ENCODE measurements at regions not wholly inside any gene's neighbourhood (a gene's known extent, or its start where the extent isn't known, plus 50 kb on each side); places are given as distances from the start of the nearest gene placed in this dataset.

DNA sequence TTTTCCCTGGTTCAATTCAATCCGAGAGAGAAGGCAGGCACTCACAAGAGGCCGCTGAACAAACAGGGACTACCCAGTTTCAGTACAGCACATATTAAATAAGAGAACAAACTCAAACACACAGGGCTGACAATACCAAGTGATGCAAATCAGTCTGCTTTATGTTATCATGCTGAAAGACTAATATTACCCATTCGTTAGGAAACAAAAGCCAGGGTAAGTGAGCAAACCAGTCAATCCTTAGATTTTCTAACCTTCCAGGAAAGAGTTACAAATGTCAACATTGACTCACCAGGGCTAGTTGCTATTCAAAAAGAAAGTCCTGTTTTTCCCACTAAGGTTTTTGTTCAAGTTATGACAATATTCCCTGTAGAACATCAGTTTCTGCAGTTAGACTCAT lies 246.2 kb downstream of the C12orf42 start:
- DNase-seq (ENCODE audit: low read depth, low spot score) (no peak), ATAC-seq (no peak)
- no peak overlapping the region for H3K9ac ChIP-seq (ENCODE audit: low read length)
- no peak overlapping the region for H3K4me3 ChIP-seq (replicated peaks in 1 of 2; ENCODE audit: low read depth in 1 of 2, low read length in 2 of 2)
- CTCF ChIA-PET: no interaction called here
- H3K9me2 ChIP-seq (ENCODE audit: insufficient read depth): no peaks in the 10 kb centered on the region
- no peaks in the 10 kb centered on the region for H3K4me1 ChIP-seq (ENCODE audit: control insufficient read depth in 1 of 2, insufficient read depth in 2 of 2, low read length in 2 of 2)
- no peak overlapping the region for H3K4me2 ChIP-seq (ENCODE audit: low read length)
- no peaks in the 10 kb centered on the region for H3K79me2 ChIP-seq (ENCODE audit: insufficient read depth, low read length)
- TF ChIP-seq JUND (IDR thresholded peaks at IDR 0.05) (no peak), CEBPB (IDR thresholded peaks at IDR 0.05; ENCODE audit: low read depth) (no peak)
- RAD21 ChIA-PET (ENCODE audit: low non-redundant PET in 1 of 2, low total read pairs in 2 of 2, uncharacterized antibody in 2 of 2, unreplicated experiment in 2 of 2): no interaction called here
- H2AFZ ChIP-seq (ENCODE audit: low read depth, low read length, poor library complexity, severe bottlenecking): no peak overlapping the region
- no peaks in the 10 kb centered on the region for H3K36me3 ChIP-seq (ENCODE audit: control insufficient read depth in 1 of 2, insufficient read depth in 2 of 2, low read length in 2 of 2)
- no peak overlapping the region for H3K27ac ChIP-seq (ENCODE audit: low read depth, low read length)
- POLR2A ChIA-PET: no interaction called here
- H4K20me1 ChIP-seq (ENCODE audit: insufficient read depth): no peaks in the 10 kb centered on the region
- H3K27me3 ChIP-seq (ENCODE audit: insufficient read depth, low read length): peaks cover 9% of the 10 kb centered on the region; the same call in 1 of the 2 replicates
- no TSS peak for BruUV-seq (replicated peaks)
- intact Hi-C loops (cut with micrococcal nuclease): no loop called here
- H3K9me3 ChIP-seq (ENCODE audit: control insufficient read depth in 1 of 2, insufficient read depth in 1 of 2, low read depth in 1 of 2, low read length in 2 of 2): no peaks in the 10 kb centered on the region

DNA sequence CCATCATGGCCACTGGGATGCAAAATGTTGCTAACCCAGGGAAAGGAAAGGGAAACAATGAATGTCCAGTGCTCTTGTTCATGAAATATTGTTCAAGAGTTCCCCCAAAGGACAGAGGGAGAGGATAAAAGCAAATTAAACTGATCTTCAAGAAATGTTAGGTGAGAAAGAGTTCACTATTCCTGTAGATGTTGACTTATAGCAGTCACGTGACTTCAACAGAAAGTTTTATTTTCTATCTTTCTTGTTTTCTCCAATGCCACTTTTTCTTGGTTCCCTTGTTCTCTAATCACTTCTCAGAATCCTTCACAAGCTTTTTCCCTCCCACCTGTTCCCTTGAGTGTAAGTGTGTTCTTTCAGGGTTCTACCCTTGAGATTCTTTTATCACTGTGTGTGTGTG lies 245.3 kb downstream of the C12orf42 start:
- no peaks in the 10 kb centered on the region for H4K20me1 ChIP-seq (ENCODE audit: insufficient read depth)
- ATAC-seq (no peak), DNase-seq (ENCODE audit: low read depth, low spot score) (no peak)
- H3K27ac ChIP-seq (ENCODE audit: low read depth, low read length): no peak overlapping the region
- no peak overlapping the region for H3K9ac ChIP-seq (ENCODE audit: low read length)
- H3K79me2 ChIP-seq (ENCODE audit: insufficient read depth, low read length): no peaks in the 10 kb centered on the region
- no peaks in the 10 kb centered on the region for H3K9me3 ChIP-seq (ENCODE audit: control insufficient read depth in 1 of 2, insufficient read depth in 1 of 2, low read depth in 1 of 2, low read length in 2 of 2)
- no peaks in the 10 kb centered on the region for H3K36me3 ChIP-seq (ENCODE audit: control insufficient read depth in 1 of 2, insufficient read depth in 2 of 2, low read length in 2 of 2)
- ChIA-PET RAD21 (ENCODE audit: low non-redundant PET in 1 of 2, low total read pairs in 2 of 2, uncharacterized antibody in 2 of 2, unreplicated experiment in 2 of 2) (no interaction called here), CTCF (no interaction called here), POLR2A (no interaction called here)
- no peak overlapping the region for H3K4me2 ChIP-seq (ENCODE audit: low read length)
- BruUV-seq (replicated peaks): no TSS peak
- H3K9me2 ChIP-seq (ENCODE audit: insufficient read depth): no peaks in the 10 kb centered on the region
- H2AFZ ChIP-seq (ENCODE audit: low read depth, low read length, poor library complexity, severe bottlenecking): no peak overlapping the region
- no peak overlapping the region for H3K4me3 ChIP-seq (replicated peaks in 1 of 2; ENCODE audit: low read depth in 1 of 2, low read length in 2 of 2)
- H3K4me1 ChIP-seq (ENCODE audit: control insufficient read depth in 1 of 2, insufficient read depth in 2 of 2, low read length in 2 of 2): no peaks in the 10 kb centered on the region
- intact Hi-C loops (cut with micrococcal nuclease): no loop called here
- TF ChIP-seq POLR2AphosphoS5 (IDR thresholded peaks at IDR 0.05; ENCODE audit: low read depth, low read length): no peak
- TF ChIP-seq, protein P1, sequence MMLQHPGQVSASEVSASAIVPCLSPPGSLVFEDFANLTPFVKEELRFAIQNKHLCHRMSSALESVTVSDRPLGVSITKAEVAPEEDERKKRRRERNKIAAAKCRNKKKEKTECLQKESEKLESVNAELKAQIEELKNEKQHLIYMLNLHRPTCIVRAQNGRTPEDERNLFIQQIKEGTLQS (IDR thresholded peaks at IDR 0.05): no peak
- TF ChIP-seq, protein P2, sequence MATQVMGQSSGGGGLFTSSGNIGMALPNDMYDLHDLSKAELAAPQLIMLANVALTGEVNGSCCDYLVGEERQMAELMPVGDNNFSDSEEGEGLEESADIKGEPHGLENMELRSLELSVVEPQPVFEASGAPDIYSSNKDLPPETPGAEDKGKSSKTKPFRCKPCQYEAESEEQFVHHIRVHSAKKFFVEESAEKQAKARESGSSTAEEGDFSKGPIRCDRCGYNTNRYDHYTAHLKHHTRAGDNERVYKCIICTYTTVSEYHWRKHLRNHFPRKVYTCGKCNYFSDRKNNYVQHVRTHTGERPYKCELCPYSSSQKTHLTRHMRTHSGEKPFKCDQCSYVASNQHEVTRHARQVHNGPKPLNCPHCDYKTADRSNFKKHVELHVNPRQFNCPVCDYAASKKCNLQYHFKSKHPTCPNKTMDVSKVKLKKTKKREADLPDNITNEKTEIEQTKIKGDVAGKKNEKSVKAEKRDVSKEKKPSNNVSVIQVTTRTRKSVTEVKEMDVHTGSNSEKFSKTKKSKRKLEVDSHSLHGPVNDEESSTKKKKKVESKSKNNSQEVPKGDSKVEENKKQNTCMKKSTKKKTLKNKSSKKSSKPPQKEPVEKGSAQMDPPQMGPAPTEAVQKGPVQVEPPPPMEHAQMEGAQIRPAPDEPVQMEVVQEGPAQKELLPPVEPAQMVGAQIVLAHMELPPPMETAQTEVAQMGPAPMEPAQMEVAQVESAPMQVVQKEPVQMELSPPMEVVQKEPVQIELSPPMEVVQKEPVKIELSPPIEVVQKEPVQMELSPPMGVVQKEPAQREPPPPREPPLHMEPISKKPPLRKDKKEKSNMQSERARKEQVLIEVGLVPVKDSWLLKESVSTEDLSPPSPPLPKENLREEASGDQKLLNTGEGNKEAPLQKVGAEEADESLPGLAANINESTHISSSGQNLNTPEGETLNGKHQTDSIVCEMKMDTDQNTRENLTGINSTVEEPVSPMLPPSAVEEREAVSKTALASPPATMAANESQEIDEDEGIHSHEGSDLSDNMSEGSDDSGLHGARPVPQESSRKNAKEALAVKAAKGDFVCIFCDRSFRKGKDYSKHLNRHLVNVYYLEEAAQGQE (IDR thresholded peaks at IDR 0.05; ENCODE audit: low read depth): no peak
- TF ChIP-seq POLR2A (IDR thresholded peaks at IDR 0.05; ENCODE audit: borderline replicate concordance, extremely low read depth, insufficient read depth, insufficient read length): no peak
- TF ChIP-seq TCF7L2 (IDR thresholded peaks at IDR 0.05; ENCODE audit: borderline replicate concordance, extremely low read depth, insufficient read depth, insufficient read length): no peak
- TF ChIP-seq, protein P3, sequence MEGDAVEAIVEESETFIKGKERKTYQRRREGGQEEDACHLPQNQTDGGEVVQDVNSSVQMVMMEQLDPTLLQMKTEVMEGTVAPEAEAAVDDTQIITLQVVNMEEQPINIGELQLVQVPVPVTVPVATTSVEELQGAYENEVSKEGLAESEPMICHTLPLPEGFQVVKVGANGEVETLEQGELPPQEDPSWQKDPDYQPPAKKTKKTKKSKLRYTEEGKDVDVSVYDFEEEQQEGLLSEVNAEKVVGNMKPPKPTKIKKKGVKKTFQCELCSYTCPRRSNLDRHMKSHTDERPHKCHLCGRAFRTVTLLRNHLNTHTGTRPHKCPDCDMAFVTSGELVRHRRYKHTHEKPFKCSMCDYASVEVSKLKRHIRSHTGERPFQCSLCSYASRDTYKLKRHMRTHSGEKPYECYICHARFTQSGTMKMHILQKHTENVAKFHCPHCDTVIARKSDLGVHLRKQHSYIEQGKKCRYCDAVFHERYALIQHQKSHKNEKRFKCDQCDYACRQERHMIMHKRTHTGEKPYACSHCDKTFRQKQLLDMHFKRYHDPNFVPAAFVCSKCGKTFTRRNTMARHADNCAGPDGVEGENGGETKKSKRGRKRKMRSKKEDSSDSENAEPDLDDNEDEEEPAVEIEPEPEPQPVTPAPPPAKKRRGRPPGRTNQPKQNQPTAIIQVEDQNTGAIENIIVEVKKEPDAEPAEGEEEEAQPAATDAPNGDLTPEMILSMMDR (IDR thresholded peaks at IDR 0.05 in 2 of 3, conservative IDR thresholded peaks at IDR 0.05 in 1 of 3; ENCODE audit: borderline replicate concordance in 1 of 3, insufficient read depth in 1 of 3, low read depth in 2 of 3, low read length in 2 of 3): no peak
- no peak for TF ChIP-seq ZFX (IDR thresholded peaks at IDR 0.05)
- TF ChIP-seq, protein P4, sequence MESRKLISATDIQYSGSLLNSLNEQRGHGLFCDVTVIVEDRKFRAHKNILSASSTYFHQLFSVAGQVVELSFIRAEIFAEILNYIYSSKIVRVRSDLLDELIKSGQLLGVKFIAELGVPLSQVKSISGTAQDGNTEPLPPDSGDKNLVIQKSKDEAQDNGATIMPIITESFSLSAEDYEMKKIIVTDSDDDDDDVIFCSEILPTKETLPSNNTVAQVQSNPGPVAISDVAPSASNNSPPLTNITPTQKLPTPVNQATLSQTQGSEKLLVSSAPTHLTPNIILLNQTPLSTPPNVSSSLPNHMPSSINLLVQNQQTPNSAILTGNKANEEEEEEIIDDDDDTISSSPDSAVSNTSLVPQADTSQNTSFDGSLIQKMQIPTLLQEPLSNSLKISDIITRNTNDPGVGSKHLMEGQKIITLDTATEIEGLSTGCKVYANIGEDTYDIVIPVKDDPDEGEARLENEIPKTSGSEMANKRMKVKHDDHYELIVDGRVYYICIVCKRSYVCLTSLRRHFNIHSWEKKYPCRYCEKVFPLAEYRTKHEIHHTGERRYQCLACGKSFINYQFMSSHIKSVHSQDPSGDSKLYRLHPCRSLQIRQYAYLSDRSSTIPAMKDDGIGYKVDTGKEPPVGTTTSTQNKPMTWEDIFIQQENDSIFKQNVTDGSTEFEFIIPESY (IDR thresholded peaks at IDR 0.05; ENCODE audit: extremely low read depth, insufficient replicate concordance, low read length): no peak
- TF ChIP-seq FOSL1 (IDR thresholded peaks at IDR 0.05; ENCODE audit: low read depth): no peak
- no peak for TF ChIP-seq EZH2 (IDR thresholded peaks at IDR 0.05)
- no peak for TF ChIP-seq SIN3A (IDR thresholded peaks at IDR 0.05; ENCODE audit: low read depth)
- peaks cover 9% of the 10 kb centered on the region; the same call in 1 of the 2 replicates for H3K27me3 ChIP-seq (ENCODE audit: insufficient read depth, low read length)

Measured in HCT116 (cell line).